SK-N-SH treated with all-trans-retinoic acid at 6 μM for 48 hours (cell line): ENCODE measurements at regions not wholly inside any gene's neighbourhood (a gene's known extent, or its start where the extent isn't known, plus 50 kb on each side); places are given as distances from the start of the nearest gene placed in this dataset.

Source experiments
- ATAC-seq: fragments of 200-7000 bp; cut with Tn5 transposase; 3 replicates; pipeline ENCODE4 v1.9.1; 2020; ENCODE audit warnings: mild to moderate bottlenecking, moderate library complexity
- ARNTL ChIP-seq: fragments of 450-650 bp; formaldehyde crosslinking; IDR thresholded peaks from 2 replicates; pipeline ENCODE4 v1.5.0; 2020; ENCODE audit warnings: low read depth, mild to moderate bottlenecking, moderate library complexity, borderline replicate concordance
- BACH2 ChIP-seq: fragments of 250-450 bp; sonication (Bioruptor Pico); IDR thresholded peaks from 2 replicates; pipeline ENCODE4 v1.9.0; 2021; ENCODE audit warnings: mild to moderate bottlenecking, borderline replicate concordance
- CREB5 ChIP-seq: fragments of 250-450 bp; sonication (Bioruptor Pico); IDR thresholded peaks from 2 replicates; pipeline ENCODE4 v1.5.1; 2020; ENCODE audit warnings: low read depth, mild to moderate bottlenecking, moderate library complexity
- CSDC2 ChIP-seq: fragments of 250-450 bp; sonication (Bioruptor Pico); IDR thresholded peaks from 2 replicates; pipeline ENCODE4 v1.5.0; 2020; ENCODE audit warnings: mild to moderate bottlenecking, moderate library complexity
- ESRRG ChIP-seq: fragments of 250-450 bp; sonication (Bioruptor Pico); IDR thresholded peaks from 2 replicates; pipeline ENCODE4 v1.6.1; 2021; ENCODE audit warnings: mild to moderate bottlenecking
- GLIS3 ChIP-seq: fragments of 250-450 bp; sonication (Bioruptor Pico); IDR thresholded peaks from 2 replicates; pipeline ENCODE4 v1.5.0; 2020; ENCODE audit warnings: mild to moderate bottlenecking, moderate library complexity
- ISL1 ChIP-seq: fragments of 250-450 bp; sonication (Bioruptor Pico); IDR thresholded peaks from 2 replicates; pipeline ENCODE4 v2.1.2; 2022; ENCODE audit warnings: mild to moderate bottlenecking, moderate library complexity
- OSR1 ChIP-seq: fragments of 250-450 bp; sonication (Bioruptor Pico); IDR thresholded peaks from 2 replicates; pipeline ENCODE4 v1.8.0; 2022; ENCODE audit warnings: moderate library complexity, mild to moderate bottlenecking, inconsistent platforms
- PPARA ChIP-seq: fragments of 250-450 bp; sonication (Bioruptor Pico); IDR thresholded peaks from 2 replicates; pipeline ENCODE4 v1.5.0; 2020; ENCODE audit warnings: mild to moderate bottlenecking, borderline replicate concordance
- TCF4 ChIP-seq: fragments of 250-450 bp; sonication (Bioruptor Pico); IDR thresholded peaks from 2 replicates; pipeline ENCODE4 v1.8.0; 2021; ENCODE audit warnings: mild to moderate bottlenecking, moderate library complexity, borderline replicate concordance
- TOX ChIP-seq: fragments of 250-450 bp; sonication (Bioruptor Pico); IDR thresholded peaks from 2 replicates; pipeline ENCODE4 v1.8.0; 2021; ENCODE audit warnings: mild to moderate bottlenecking, moderate library complexity, borderline replicate concordance
- ZC3H10 ChIP-seq: fragments of 250-450 bp; sonication (Bioruptor Pico); IDR thresholded peaks from 2 replicates; pipeline ENCODE4 v1.5.1; 2021; ENCODE audit warnings: mild to moderate bottlenecking, moderate library complexity
- ZFP3 ChIP-seq: fragments of 250-450 bp; sonication (Bioruptor Pico); IDR thresholded peaks from 2 replicates; pipeline ENCODE4 v1.5.0; 2020; ENCODE audit warnings: mild to moderate bottlenecking, moderate library complexity
- ZFP30 ChIP-seq: fragments of 450-650 bp; formaldehyde crosslinking; IDR thresholded peaks from 2 replicates; pipeline ENCODE4 v1.5.0; 2022; ENCODE audit warnings: mild to moderate bottlenecking, moderate library complexity
- ZNF565 ChIP-seq: fragments of 450-650 bp; formaldehyde crosslinking; conservative IDR thresholded peaks from 2 replicates; pipeline ENCODE4 v1.5.0; 2020; ENCODE audit warnings: low read depth, mild to moderate bottlenecking, moderate library complexity
- ZNF70 ChIP-seq: fragments of 450-650 bp; formaldehyde crosslinking; IDR thresholded peaks from 2 replicates; pipeline ENCODE4 v1.5.0; 2020; ENCODE audit warnings: mild to moderate bottlenecking, moderate library complexity
- ZNF8 ChIP-seq: fragments of 450-650 bp; formaldehyde crosslinking; IDR thresholded peaks from 2 replicates; pipeline ENCODE4 v1.5.0; 2020; ENCODE audit warnings: mild to moderate bottlenecking, moderate library complexity
- TF ChIP-seq, protein P1 (sequence below): fragments of 250-450 bp; sonication (Bioruptor Pico); IDR thresholded peaks from 2 replicates; pipeline ENCODE4 v1.5.0; 2020; ENCODE audit warnings: mild to moderate bottlenecking, moderate library complexity
- TF ChIP-seq, protein P2 (sequence below): fragments of 250-450 bp; sonication (Bioruptor Pico); IDR thresholded peaks from 2 replicates; pipeline ENCODE4 v1.8.0; 2020; ENCODE audit warnings: mild to moderate bottlenecking, moderate library complexity, borderline replicate concordance
- TF ChIP-seq, protein P3 (sequence below): fragments of 250-450 bp; sonication (Bioruptor Pico); IDR thresholded peaks from 2 replicates; pipeline ENCODE4 v1.5.1; 2021; ENCODE audit warnings: mild to moderate bottlenecking, moderate library complexity

DNA sequence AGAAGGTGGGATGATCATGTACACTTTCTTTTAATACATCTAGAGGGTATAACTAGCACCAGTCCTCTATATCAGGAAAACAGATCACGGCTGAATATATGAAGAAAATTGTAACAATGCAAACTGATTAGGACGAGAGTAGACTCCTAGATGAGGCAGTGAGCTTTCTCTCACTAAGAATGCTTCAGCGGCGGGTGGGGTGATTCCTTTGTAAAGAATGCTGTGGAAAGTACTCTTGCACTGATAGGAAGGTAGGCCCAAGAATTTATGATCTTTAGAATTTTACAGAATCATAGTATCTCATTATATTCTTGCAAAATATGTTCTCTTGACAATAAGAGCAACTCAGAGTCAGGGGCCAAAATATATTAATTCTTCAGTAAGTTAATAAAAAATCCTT is 133.0 kb downstream of the LMNTD1 start:
- TF ChIP-seq ARNTL (CRISPR knock-in tag) (no peak), ZNF565 (no peak)
- TF ChIP-seq, protein P1, sequence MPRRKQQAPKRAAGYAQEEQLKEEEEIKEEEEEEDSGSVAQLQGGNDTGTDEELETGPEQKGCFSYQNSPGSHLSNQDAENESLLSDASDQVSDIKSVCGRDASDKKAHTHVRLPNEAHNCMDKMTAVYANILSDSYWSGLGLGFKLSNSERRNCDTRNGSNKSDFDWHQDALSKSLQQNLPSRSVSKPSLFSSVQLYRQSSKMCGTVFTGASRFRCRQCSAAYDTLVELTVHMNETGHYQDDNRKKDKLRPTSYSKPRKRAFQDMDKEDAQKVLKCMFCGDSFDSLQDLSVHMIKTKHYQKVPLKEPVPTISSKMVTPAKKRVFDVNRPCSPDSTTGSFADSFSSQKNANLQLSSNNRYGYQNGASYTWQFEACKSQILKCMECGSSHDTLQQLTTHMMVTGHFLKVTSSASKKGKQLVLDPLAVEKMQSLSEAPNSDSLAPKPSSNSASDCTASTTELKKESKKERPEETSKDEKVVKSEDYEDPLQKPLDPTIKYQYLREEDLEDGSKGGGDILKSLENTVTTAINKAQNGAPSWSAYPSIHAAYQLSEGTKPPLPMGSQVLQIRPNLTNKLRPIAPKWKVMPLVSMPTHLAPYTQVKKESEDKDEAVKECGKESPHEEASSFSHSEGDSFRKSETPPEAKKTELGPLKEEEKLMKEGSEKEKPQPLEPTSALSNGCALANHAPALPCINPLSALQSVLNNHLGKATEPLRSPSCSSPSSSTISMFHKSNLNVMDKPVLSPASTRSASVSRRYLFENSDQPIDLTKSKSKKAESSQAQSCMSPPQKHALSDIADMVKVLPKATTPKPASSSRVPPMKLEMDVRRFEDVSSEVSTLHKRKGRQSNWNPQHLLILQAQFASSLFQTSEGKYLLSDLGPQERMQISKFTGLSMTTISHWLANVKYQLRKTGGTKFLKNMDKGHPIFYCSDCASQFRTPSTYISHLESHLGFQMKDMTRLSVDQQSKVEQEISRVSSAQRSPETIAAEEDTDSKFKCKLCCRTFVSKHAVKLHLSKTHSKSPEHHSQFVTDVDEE (CRISPR knock-in tag), result no peak
- ATAC-seq, result no peak

DNA sequence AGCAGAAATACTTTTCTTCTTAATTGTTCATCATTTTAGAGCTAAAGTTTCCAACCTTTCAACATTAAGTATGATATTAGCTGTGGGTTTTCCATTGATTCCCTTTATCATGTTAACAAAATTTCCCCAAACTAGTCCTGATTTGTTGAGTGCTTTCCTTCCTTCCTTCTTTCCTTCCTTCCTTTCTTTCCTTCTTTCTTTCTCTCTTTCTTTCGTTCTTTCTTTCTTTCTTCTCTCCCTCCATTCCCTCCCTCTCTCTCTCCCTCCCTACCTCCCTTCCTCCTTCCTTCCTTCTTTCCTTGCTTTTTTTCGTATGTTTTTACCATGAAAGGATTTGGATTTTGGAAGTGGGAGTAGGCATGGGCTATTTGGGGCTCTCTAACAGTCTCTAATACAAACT is 133.5 kb downstream of the LMNTD1 start:
- no peak for ATAC-seq
- no peak for TF ChIP-seq ESRRG (CRISPR knock-in tag)
- TF ChIP-seq, protein P1 (CRISPR knock-in tag), result no peak
- no peak for TF ChIP-seq CSDC2
- TF ChIP-seq, protein P2, sequence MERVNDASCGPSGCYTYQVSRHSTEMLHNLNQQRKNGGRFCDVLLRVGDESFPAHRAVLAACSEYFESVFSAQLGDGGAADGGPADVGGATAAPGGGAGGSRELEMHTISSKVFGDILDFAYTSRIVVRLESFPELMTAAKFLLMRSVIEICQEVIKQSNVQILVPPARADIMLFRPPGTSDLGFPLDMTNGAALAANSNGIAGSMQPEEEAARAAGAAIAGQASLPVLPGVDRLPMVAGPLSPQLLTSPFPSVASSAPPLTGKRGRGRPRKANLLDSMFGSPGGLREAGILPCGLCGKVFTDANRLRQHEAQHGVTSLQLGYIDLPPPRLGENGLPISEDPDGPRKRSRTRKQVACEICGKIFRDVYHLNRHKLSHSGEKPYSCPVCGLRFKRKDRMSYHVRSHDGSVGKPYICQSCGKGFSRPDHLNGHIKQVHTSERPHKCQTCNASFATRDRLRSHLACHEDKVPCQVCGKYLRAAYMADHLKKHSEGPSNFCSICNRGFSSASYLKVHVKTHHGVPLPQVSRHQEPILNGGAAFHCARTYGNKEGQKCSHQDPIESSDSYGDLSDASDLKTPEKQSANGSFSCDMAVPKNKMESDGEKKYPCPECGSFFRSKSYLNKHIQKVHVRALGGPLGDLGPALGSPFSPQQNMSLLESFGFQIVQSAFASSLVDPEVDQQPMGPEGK, result no peak
- no peak for TF ChIP-seq ARNTL (CRISPR knock-in tag)
- no peak for TF ChIP-seq CREB5 (CRISPR knock-in tag)
- TF ChIP-seq ZNF70, result no peak
- TF ChIP-seq, protein P3, sequence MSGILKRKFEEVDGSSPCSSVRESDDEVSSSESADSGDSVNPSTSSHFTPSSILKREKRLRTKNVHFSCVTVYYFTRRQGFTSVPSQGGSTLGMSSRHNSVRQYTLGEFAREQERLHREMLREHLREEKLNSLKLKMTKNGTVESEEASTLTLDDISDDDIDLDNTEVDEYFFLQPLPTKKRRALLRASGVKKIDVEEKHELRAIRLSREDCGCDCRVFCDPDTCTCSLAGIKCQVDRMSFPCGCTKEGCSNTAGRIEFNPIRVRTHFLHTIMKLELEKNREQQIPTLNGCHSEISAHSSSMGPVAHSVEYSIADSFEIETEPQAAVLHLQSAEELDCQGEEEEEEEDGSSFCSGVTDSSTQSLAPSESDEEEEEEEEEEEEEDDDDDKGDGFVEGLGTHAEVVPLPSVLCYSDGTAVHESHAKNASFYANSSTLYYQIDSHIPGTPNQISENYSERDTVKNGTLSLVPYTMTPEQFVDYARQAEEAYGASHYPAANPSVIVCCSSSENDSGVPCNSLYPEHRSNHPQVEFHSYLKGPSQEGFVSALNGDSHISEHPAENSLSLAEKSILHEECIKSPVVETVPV (CRISPR knock-in tag), result no peak
- TF ChIP-seq ZFP30 (CRISPR knock-in tag), result no peak
- TF ChIP-seq TCF4 (CRISPR knock-in tag), result no peak
- TF ChIP-seq ZC3H10, result no peak

DNA sequence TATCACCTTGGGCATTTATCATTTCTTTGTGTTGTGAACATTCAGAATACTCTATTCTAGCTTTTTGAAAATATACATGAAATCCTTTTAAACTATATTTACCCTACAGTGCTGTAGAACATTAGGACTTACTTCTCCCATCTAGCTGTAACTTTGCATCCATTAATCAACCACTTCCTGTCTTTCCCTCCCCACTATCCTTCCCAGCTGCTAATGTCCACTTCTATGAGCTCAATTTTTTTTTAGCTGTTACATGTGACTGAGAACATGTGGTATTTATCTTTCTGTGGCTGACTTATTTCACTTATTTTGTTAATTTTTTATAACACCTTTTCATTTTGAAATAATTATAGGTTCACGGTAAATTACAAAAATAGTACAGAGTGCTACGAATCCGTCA is 136.0 kb downstream of the LMNTD1 start:
- TF ChIP-seq OSR1 (no peak), ZNF8 (CRISPR knock-in tag) (no peak), PPARA (CRISPR knock-in tag) (no peak)
- TF ChIP-seq, all 23 proteins: peak for 0
- no peak for ATAC-seq

DNA sequence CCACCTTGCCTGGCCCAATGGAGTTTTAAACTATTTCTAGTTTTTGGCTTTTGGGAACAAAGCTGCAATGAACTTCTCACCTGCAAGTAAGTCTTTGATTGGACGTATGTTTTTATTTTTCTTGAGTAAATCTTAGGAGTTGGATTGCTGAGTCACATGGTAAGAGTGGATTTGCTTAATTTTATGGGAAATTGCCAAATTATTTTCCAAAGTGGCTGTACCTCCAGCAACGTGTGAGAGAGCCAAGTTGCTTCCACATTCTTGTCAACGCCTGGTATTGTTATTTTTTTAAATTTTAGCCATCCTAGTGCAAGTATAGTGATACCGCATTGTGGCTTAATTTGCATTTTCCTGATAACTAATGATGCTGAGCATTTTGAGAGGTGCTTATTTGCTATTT is 136.6 kb downstream of the LMNTD1 start:
- no peak for ATAC-seq
- no peak for TF ChIP-seq ZFP3
- no peak for TF ChIP-seq ARNTL (CRISPR knock-in tag)
- TF ChIP-seq GLIS3 (CRISPR knock-in tag), result no peak
- no peak for TF ChIP-seq ISL1
- no peak for TF ChIP-seq OSR1
- TF ChIP-seq ZNF70, result no peak
- no peak for TF ChIP-seq BACH2 (CRISPR knock-in tag)
- no peak for TF ChIP-seq TOX (CRISPR knock-in tag)
- no peak for TF ChIP-seq ZFP30 (CRISPR knock-in tag)
- no peak for TF ChIP-seq ZC3H10
